SU-DHL-6 (cell line): ENCODE measurements at regions not wholly inside any gene's neighbourhood (a gene's known extent, or its start where the extent isn't known, plus 50 kb on each side); places are given as distances from the start of the nearest gene placed in this dataset.

Experiments
- H2AFZ ChIP-seq: fragments of 200-600 bp; sonication (generic); 2 replicates; pipeline ENCODE4 v1.6.1; 2014; ENCODE audit warnings: low read depth, mild to moderate bottlenecking, moderate library complexity, mixed read lengths, antibody characterized with exemption, low read length; ENCODE audit not compliant: severe bottlenecking
- H3F3A ChIP-seq: fragments of 200-600 bp; shearing (Covaris generic); 2 replicates; pipeline ENCODE4 v1.6.0; 2016; ENCODE audit warnings: antibody characterized with exemption, mild to moderate bottlenecking; ENCODE audit not compliant: insufficient read depth
- H3K27ac ChIP-seq: fragments of 200-600 bp; sonication (generic); 2 replicates; pipeline ENCODE4 v1.5.1; 2016; ENCODE audit warnings: low read depth, mild to moderate bottlenecking, low read length, moderate library complexity, mixed read lengths
- H3K27me3 ChIP-seq: fragments of 200-600 bp; sonication (generic), shearing (Covaris generic); 2 replicates; pipeline ENCODE4 v1.6.0; 2014; ENCODE audit warnings: mild to moderate bottlenecking, low read length
- H3K36me3 ChIP-seq: fragments of 200-600 bp; sonication (generic); 2 replicates; pipeline ENCODE4 v1.6.1; 2014; ENCODE audit warnings: mild to moderate bottlenecking, low read length, mixed read lengths
- H3K4me2 ChIP-seq: fragments of 300-600, 200-600 bp; shearing (Covaris generic), sonication (generic); 2 replicates; pipeline ENCODE4 v1.6.0; 2014; ENCODE audit warnings: low read length, low read depth, mild to moderate bottlenecking; ENCODE audit not compliant: poor library complexity, severe bottlenecking
- H3K4me3 ChIP-seq: fragments of 200-600 bp; sonication (generic); 2 replicates; pipeline ENCODE4 v1.5.1; 2014; ENCODE audit warnings: antibody characterized with exemption, low read length, mild to moderate bottlenecking, mixed read lengths; ENCODE audit not compliant: insufficient read depth, poor library complexity, severe bottlenecking
- H3K79me2 ChIP-seq: fragments of 200-600 bp; sonication (generic); 2 replicates; pipeline ENCODE4 v1.6.1; 2014; ENCODE audit warnings: mild to moderate bottlenecking, low read length, moderate library complexity; ENCODE audit not compliant: insufficient read depth
- H3K9ac ChIP-seq: fragments of 200-600 bp; sonication (generic); 2 replicates; pipeline ENCODE4 v1.7.0; 2014; ENCODE audit warnings: mild to moderate bottlenecking, low read length
- H3K9me2 ChIP-seq: fragments of 200-600 bp; sonication (generic); replicated peaks from 2 replicates; pipeline ENCODE4 v1.6.1; 2014; ENCODE audit warnings: low read length; ENCODE audit not compliant: insufficient read depth
- H3K9me3 ChIP-seq: fragments of 200-600 bp; sonication (generic); 2 replicates; pipeline ENCODE4 v1.6.1; 2014; ENCODE audit warnings: low read length, mixed read lengths; ENCODE audit not compliant: insufficient read depth
- H4K20me1 ChIP-seq: fragments of 200-600 bp; sonication (generic); 2 replicates; pipeline ENCODE4 v1.6.1; 2014; ENCODE audit warnings: low read depth, mild to moderate bottlenecking, antibody characterized with exemption, low read length, moderate library complexity, mixed read lengths
- CTCF ChIP-seq: fragments of 200-600 bp; sonication (generic); IDR thresholded peaks from one replicate; pipeline ENCODE4 v1.5.1; 2017; ENCODE audit warnings: antibody characterized with exemption, mild to moderate bottlenecking, low read length, moderate library complexity; ENCODE audit not compliant: insufficient read depth, poor library complexity, severe bottlenecking
- EZH2phosphoT487 ChIP-seq: fragments of 200-600 bp; sonication (generic), shearing (Covaris generic); conservative IDR thresholded peaks from 2 replicates; pipeline ENCODE4 v1.6.1; 2018; ENCODE audit warnings: mild to moderate bottlenecking, antibody characterized with exemption, low read length, moderate library complexity, mixed read lengths

DNA sequence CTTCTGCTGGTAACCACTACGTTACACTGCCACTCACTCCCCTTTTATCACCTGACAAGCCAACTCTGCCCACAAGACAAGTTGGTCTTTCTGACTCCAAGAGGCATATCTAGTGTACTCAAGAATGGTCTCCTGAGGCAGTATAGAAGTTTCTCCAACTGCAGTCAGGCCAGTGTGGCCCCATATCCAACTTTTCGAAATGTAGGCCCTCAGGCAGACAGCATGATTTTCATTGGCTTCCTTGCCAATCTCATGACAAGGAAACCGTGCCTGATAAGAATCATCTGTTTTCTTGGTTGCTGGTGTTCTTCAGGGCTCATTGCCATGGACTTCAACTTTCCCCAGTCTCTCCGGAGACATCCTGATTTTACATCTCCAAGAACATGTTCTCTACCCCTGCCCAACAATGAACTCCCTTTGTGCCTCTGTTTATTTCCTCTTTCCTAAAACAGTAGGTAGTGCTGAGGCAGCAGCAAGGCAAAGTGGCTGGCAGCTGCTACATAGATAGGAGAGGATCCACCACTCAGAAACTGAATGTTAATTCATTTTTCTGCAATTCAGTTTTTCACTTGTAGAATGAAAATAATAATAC, 62.6 kb upstream of the SEMA6A start:
- Histone ChIP-seq H2AFZ (no peak overlapping the region), H3K4me3 (no peak overlapping the region)

DNA sequence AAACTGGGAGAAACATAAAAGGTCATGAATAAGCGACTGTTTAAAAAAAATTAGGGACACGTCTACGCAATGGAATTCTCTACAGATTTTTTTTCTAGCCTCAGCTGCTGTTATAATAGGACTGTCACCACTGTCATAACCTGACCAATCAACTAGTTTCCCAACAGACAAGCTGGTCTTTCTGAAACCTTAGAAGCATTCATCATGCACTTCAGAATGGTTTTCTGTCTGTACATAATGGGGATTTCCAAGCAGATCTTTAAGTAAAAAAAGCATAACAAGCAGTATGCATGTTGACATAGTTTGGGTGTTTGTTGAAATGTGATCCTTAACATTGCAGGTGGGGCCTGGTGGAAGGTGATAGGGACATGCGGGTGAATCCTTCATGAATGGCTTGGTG, 58.3 kb upstream of the SEMA6A start:
- H3K4me2 ChIP-seq: no peak overlapping the region
- no peaks in the 10 kb centered on the region for H3K79me2 ChIP-seq
- H3K9me2 ChIP-seq: no peaks in the 10 kb centered on the region
- H3K4me3 ChIP-seq: no peak overlapping the region
- no peak overlapping the region for H3K27ac ChIP-seq
- no peak overlapping the region for H2AFZ ChIP-seq
- no peaks in the 10 kb centered on the region for H3K36me3 ChIP-seq
- H3K9ac ChIP-seq: no peak overlapping the region
- H3K9me3 ChIP-seq: no peaks in the 10 kb centered on the region
- TF ChIP-seq CTCF: no peak
- TF ChIP-seq EZH2phosphoT487: no peak
- no peaks in the 10 kb centered on the region for H4K20me1 ChIP-seq
- H3K27me3 ChIP-seq: no peaks in the 10 kb centered on the region
- H3F3A ChIP-seq: no peaks in the 10 kb centered on the region

More for the DNA sequence above, 62.6 kb upstream of the SEMA6A start:
- Histone ChIP-seq H3F3A (no peaks in the 10 kb centered on the region), H3K9me3 (no peaks in the 10 kb centered on the region), H3K79me2 (no peaks in the 10 kb centered on the region), H4K20me1 (no peaks in the 10 kb centered on the region), H3K36me3 (no peaks in the 10 kb centered on the region), H3K27ac (no peak overlapping the region), H3K9me2 (no peaks in the 10 kb centered on the region), H3K4me2 (no peak overlapping the region), H3K27me3 (no peaks in the 10 kb centered on the region), H3K9ac (no peak overlapping the region)
- TF ChIP-seq EZH2phosphoT487: no peak
- TF ChIP-seq CTCF: no peak

DNA sequence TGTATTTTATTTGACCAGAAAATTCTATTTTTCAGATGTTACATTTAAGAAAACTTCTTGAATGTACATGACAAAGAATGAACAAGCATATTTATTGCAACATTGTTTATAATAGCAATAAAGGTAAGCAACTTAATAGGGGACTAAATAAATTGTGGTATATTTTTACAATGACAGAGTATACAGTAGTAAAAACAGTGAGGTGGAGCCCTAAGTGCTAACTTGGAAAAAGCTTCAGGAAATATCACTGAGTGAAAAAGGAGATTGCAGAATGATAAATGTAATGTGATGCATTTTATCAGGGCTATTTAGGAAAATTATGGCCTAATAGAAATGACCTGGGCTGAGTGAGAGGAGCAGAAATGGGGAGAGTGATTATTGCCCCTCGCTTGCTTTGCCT, 56.5 kb upstream of the SEMA6A start:
- H3K4me3 ChIP-seq: no peak overlapping the region
- H3K27me3 ChIP-seq: no peaks in the 10 kb centered on the region
- no peak for TF ChIP-seq EZH2phosphoT487
- no peak for TF ChIP-seq CTCF
- H3K9me3 ChIP-seq: no peaks in the 10 kb centered on the region
- no peaks in the 10 kb centered on the region for H3K79me2 ChIP-seq
- no peaks in the 10 kb centered on the region for H3K9me2 ChIP-seq
- H3K36me3 ChIP-seq: no peaks in the 10 kb centered on the region
- H3K27ac ChIP-seq: no peak overlapping the region
- no peaks in the 10 kb centered on the region for H4K20me1 ChIP-seq
- H3F3A ChIP-seq: no peaks in the 10 kb centered on the region
- H3K4me2 ChIP-seq: no peak overlapping the region
- H3K9ac ChIP-seq: no peak overlapping the region
- no peak overlapping the region for H2AFZ ChIP-seq
